GM12874 (cell line): ENCODE measurements at regions not wholly inside any gene's neighbourhood (a gene's known extent, or its start where the extent isn't known, plus 50 kb on each side); places are given as distances from the start of the nearest gene placed in this dataset.

Source experiments
- TF ChIP-seq, protein P1 (sequence below): IDR thresholded peaks from 2 replicates; pipeline ENCODE4 v1.5.1; 2011; ENCODE audit warnings: low read depth, mild to moderate bottlenecking, control low read depth, low read length, moderate library complexity; ENCODE audit not compliant: insufficient read depth

DNA sequence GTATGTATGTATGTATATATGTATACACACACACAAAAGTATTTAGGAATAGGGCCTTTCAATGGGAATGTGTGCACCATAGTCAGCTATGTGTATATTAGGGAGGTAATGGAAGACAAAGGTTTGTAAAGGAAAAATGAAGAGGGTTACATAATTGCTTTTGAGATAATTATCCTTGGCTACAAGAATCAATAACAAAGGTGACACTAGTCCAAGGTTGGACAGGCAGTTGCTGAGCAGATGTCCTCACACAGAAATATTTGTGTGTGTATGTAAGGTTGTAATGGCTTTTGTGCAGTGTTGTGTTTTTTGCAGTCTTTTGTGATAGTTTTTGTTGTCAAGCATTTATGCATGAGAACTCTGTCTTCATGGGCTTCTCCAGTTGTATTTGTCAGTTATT lies 157.9 kb upstream of the MARCKS start:
- TF ChIP-seq, protein P1, sequence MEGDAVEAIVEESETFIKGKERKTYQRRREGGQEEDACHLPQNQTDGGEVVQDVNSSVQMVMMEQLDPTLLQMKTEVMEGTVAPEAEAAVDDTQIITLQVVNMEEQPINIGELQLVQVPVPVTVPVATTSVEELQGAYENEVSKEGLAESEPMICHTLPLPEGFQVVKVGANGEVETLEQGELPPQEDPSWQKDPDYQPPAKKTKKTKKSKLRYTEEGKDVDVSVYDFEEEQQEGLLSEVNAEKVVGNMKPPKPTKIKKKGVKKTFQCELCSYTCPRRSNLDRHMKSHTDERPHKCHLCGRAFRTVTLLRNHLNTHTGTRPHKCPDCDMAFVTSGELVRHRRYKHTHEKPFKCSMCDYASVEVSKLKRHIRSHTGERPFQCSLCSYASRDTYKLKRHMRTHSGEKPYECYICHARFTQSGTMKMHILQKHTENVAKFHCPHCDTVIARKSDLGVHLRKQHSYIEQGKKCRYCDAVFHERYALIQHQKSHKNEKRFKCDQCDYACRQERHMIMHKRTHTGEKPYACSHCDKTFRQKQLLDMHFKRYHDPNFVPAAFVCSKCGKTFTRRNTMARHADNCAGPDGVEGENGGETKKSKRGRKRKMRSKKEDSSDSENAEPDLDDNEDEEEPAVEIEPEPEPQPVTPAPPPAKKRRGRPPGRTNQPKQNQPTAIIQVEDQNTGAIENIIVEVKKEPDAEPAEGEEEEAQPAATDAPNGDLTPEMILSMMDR = no peak

DNA sequence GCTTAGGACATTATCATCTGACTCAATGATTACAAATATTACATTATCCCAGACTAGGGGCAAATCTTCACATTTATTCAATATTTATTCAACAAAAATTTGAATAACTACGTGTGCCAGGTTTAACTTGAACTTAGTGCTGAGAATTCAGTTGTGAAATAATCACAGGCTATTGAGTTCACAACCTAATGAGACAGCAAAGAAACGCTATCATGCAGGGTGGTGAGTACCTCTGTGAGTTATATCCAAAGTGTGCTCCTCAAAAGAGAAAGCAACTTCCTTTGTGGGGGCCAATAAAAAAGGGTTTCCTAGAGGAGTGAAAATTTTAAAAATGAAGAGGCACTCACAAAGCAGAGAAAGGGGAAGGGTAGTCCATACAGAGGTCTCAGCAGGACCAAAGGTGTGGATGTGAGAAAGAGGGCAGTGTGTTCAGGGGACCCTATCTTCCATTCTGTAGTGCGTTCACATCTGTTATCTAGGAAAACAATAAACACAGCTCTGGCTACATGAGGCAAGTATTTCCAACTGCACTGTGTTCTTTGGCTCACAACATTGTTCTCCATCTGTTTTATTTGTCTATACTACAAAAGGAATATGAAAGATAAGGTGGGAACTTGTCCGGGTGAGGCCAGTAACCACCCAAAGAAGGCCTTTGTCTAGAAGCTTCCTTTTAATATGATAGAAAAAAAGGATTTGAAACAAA lies 155.4 kb upstream of the MARCKS start:
- TF ChIP-seq, protein P1 = no peak

DNA sequence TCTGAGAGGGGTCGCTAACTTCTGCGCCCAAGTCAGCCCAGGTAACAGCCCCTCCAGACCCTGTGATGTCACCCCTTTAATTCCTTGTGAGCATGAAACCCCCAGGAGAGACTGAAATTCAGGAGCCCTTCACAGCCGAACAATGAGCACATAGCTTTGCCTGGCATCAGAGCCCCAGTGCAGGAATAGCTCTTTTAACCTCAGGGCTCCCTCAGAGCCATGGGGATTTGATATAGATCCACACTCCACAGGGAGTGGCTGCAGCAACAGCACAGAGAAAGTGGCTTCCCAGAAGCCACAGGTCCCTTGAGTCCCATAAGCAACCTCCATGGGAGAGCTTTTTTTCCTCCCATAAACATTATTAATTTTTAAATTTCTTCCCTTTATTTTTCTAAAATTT lies 150.0 kb upstream of the MARCKS start:
- TF ChIP-seq, protein P1 = no peak

DNA sequence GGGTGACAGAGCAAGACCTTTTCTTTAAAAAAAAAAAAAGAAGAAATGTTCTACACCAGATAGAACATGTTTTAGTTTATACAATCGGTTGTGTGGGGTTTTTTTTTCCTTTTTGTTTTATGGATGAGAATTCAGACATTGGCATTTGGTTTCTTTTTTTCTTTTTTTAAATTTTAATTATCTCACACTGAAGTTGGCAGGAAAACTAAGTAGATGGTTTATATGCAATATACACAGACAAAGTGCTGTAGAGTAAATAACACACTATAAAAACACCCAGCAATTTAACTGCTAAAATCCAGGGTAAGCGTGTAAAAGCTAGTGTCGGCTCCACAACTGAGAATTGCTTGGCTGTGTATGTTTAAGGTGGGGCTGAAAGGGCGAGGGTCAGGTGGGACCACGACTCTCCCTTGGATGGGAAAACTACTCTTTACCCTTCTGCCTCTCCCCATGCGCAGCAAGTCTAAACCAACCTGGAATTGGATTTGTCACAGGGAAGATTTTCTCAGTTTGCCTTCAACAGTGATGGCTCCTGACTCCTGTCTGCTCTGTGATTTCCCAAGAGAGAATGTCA lies 147.1 kb upstream of the MARCKS start:
- TF ChIP-seq, protein P1 = no peak

DNA sequence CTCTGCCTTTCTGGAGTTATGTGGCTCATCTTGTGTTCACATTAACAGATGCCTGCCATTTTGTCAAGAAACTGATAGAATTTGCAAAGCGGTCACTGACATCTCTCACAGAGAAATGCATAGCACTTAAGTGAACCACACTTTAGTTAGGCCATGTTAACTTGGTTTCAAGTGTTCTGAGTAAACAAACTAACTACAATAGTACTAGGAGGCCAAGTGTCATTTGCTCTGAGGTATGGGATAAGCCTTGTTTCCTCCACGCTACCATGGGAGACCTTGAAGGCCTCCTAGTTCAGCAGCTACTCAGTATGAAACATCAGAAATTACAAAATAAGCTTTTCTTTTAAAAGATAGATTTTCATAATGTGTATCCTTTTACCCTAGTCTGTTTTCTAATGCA lies 143.5 kb upstream of the MARCKS start:
- TF ChIP-seq, protein P1 = no peak

DNA sequence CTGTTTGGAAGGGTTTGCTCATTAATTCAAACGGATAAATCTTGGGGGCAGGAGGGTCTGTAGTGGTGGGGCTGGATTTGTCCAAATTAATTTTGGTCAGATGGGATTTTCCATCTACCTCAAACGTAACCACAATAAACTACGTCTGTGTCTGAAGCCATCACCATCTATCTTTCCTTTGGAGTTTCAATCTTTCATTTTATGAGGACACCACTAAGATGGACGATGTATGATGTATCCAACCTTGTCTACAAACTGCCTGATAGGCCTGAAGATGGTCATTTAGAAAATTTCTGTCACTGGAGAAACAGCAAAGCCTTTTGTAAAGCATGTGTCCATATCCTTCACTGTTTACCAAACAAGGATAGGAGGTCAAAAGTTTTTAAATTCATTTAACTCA lies 138.6 kb upstream of the MARCKS start:
- TF ChIP-seq, protein P1 = no peak

DNA sequence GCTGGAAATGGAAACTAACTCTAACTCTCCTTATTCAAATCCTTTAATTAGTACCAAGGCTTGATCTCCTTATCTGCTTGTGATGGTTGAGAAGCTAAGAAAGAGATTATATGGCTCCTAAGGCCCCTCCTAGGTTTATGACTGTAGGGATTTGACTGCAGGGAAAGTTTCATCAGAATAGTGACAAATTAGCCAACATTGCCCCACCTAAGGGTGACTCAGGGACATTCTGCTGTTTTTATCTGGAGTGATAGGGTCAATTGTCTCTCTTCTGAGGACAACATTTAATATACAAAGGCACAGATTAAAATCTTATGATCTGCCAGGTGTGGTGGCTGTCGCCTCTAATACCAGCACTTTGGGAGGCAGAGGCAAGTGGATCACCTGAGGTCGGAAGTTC lies 138.1 kb upstream of the MARCKS start:
- TF ChIP-seq, protein P1 = no peak

DNA sequence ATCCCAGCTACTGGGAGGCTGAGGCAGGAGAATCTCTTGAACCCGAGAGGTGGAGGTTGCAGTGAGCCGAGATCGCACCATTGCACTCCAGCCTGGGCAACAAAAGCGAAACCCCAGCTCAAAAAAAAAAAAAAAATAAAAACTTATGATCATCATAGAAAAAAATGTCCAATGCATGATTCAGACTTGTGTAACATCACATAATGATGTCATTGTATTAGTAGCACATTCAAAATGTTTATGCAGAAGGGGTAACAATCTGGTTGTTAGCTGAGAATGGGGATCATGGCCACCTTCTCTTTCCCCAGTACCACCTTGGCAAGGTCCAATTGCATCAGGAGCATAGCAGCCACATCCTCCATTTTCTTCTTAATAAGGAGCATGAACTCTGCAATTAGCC lies 137.6 kb upstream of the MARCKS start:
- TF ChIP-seq, protein P1 = no peak
